Fibroblast of lung (primary cell): ENCODE measurements at regions not wholly inside any gene's neighbourhood (a gene's known extent, or its start where the extent isn't known, plus 50 kb on each side); places are given as distances from the start of the nearest gene placed in this dataset.

Experiments
- DNase-seq, 2 donors: peaks; one replicate each; pipeline versions ENCODE4 v3.0.0 to v3.0.0-alpha.2; 2010; ENCODE audit warnings: low read depth in 2 of 2
- H2AFZ ChIP-seq: 2 replicates; pipeline ENCODE4 v1.5.1; 2012; ENCODE audit warnings: low read length, control low read depth, inconsistent platforms
- H3K27ac ChIP-seq: 2 replicates; pipeline ENCODE4 v1.5.1; 2011; ENCODE audit warnings: low read length, control low read depth; ENCODE audit not compliant: insufficient read depth
- H3K27me3 ChIP-seq: 2 replicates; pipeline ENCODE4 v1.5.1; 2011; ENCODE audit warnings: mild to moderate bottlenecking, low read length; ENCODE audit not compliant: control insufficient read depth, insufficient read depth
- H3K36me3 ChIP-seq: 2 replicates; pipeline ENCODE4 v1.5.1; 2011; ENCODE audit warnings: low read length; ENCODE audit not compliant: control insufficient read depth, insufficient read depth
- H3K4me1 ChIP-seq: 2 replicates; pipeline ENCODE4 v1.5.1; 2011; ENCODE audit warnings: low read length; ENCODE audit not compliant: control insufficient read depth, insufficient read depth; ENCODE audit errors: extremely low read depth
- H3K4me2 ChIP-seq: 2 replicates; pipeline ENCODE4 v1.5.1; 2011; ENCODE audit warnings: low read length, control low read depth; ENCODE audit not compliant: insufficient read depth; ENCODE audit errors: extremely low read depth
- H3K4me3 ChIP-seq, 4 experiments: fragments of 200-600 bp in 1 of 4; sonication (generic) in 1 of 4; replicated peaks in 1 of 4; 2 replicates each; pipeline ENCODE4 v1.5.1; 2011 to 2016; ENCODE audit warnings: low read length in 4 of 4, low read depth in 3 of 4, mild to moderate bottlenecking in 3 of 4, control low read depth in 2 of 4, inconsistent platforms in 1 of 4, mixed read lengths in 1 of 4; ENCODE audit not compliant: insufficient read depth in 1 of 4; ENCODE audit errors: control extremely low read depth in 1 of 4
- H3K79me2 ChIP-seq: 2 replicates; pipeline ENCODE4 v1.5.1; 2012; ENCODE audit warnings: mild to moderate bottlenecking, low read length, inconsistent platforms; ENCODE audit not compliant: control insufficient read depth, insufficient read depth
- H3K9ac ChIP-seq: 2 replicates; pipeline ENCODE4 v1.5.1; 2011; ENCODE audit warnings: mild to moderate bottlenecking, low read length, control low read depth; ENCODE audit not compliant: insufficient read depth
- H3K9me3 ChIP-seq: 2 replicates; pipeline ENCODE4 v1.5.1; 2012; ENCODE audit warnings: low read depth, low read length; ENCODE audit not compliant: control insufficient read depth, insufficient read depth
- H4K20me1 ChIP-seq: 2 replicates; pipeline ENCODE4 v1.5.1; 2011; ENCODE audit warnings: low read length; ENCODE audit not compliant: control insufficient read depth, insufficient read depth; ENCODE audit errors: extremely low read depth
- EZH2 ChIP-seq: IDR thresholded peaks from 2 replicates; pipeline ENCODE4 v1.5.1; 2012; ENCODE audit warnings: low read length, control low read depth, mild to moderate bottlenecking; ENCODE audit errors: missing control alignments
- TF ChIP-seq, protein P1 (sequence below), 2 donors: IDR thresholded peaks in 1 of 2; conservative IDR thresholded peaks in 1 of 2; 1 replicate in 1 of 2; 2 replicates in 1 of 2; pipeline ENCODE4 v1.5.1; 2011 to 2012; ENCODE audit warnings: low read length in 2 of 2, control low read depth in 1 of 2, inconsistent platforms in 1 of 2, low read depth in 1 of 2, mild to moderate bottlenecking in 1 of 2

GRCh38 chr5:75922480-75922879, 160.7 kb upstream of the SV2C start:
- no peaks in the 10 kb centered on the region for H4K20me1 ChIP-seq
- no peak for TF ChIP-seq EZH2
- TF ChIP-seq, protein P1, sequence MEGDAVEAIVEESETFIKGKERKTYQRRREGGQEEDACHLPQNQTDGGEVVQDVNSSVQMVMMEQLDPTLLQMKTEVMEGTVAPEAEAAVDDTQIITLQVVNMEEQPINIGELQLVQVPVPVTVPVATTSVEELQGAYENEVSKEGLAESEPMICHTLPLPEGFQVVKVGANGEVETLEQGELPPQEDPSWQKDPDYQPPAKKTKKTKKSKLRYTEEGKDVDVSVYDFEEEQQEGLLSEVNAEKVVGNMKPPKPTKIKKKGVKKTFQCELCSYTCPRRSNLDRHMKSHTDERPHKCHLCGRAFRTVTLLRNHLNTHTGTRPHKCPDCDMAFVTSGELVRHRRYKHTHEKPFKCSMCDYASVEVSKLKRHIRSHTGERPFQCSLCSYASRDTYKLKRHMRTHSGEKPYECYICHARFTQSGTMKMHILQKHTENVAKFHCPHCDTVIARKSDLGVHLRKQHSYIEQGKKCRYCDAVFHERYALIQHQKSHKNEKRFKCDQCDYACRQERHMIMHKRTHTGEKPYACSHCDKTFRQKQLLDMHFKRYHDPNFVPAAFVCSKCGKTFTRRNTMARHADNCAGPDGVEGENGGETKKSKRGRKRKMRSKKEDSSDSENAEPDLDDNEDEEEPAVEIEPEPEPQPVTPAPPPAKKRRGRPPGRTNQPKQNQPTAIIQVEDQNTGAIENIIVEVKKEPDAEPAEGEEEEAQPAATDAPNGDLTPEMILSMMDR (conservative IDR thresholded peaks at IDR 0.05 in 1 of 2, IDR thresholded peaks at IDR 0.05 in 1 of 2; ENCODE audit: low read depth in 1 of 2, low read length in 2 of 2): no peak
- no peaks in the 10 kb centered on the region for H3K36me3 ChIP-seq
- H3K79me2 ChIP-seq: no peaks in the 10 kb centered on the region
- no peak overlapping the region for H2AFZ ChIP-seq
- no peaks in the 10 kb centered on the region for H3K27me3 ChIP-seq
- no peak overlapping the region for H3K27ac ChIP-seq
- no peaks in the 10 kb centered on the region for H3K9me3 ChIP-seq
- no peak overlapping the region for H3K4me2 ChIP-seq
- H3K4me1 ChIP-seq: no peaks in the 10 kb centered on the region
- H3K9ac ChIP-seq: no peak overlapping the region
- H3K4me3 ChIP-seq: no peak overlapping the region
- no peak for DNase-seq

- no peak for TF ChIP-seq EZH2
- TF ChIP-seq, protein P1 (conservative IDR thresholded peaks at IDR 0.05 in 1 of 2, IDR thresholded peaks at IDR 0.05 in 1 of 2; ENCODE audit: low read depth in 1 of 2, low read length in 2 of 2): no peak
- Histone ChIP-seq H3K9ac (no peak overlapping the region), H3K9me3 (no peaks in the 10 kb centered on the region), H3K79me2 (no peaks in the 10 kb centered on the region), H2AFZ (no peak overlapping the region), H3K4me2 (no peak overlapping the region), H3K27me3 (no peaks in the 10 kb centered on the region), H3K4me1 (no peaks in the 10 kb centered on the region), H3K36me3 (no peaks in the 10 kb centered on the region), H4K20me1 (no peaks in the 10 kb centered on the region), H3K27ac (no peak overlapping the region), H3K4me3 (no peak overlapping the region)
- DNase-seq: no peak
Measured at GRCh38 chr5:75921011-75921410, 162.2 kb upstream of the SV2C start.

- H3K27ac ChIP-seq: no peak overlapping the region
- DNase-seq: no peak
- H4K20me1 ChIP-seq: no peaks in the 10 kb centered on the region
- no peak overlapping the region for H3K4me3 ChIP-seq
- no peak for TF ChIP-seq EZH2
- TF ChIP-seq, protein P1 (conservative IDR thresholded peaks at IDR 0.05 in 1 of 2, IDR thresholded peaks at IDR 0.05 in 1 of 2; ENCODE audit: low read depth in 1 of 2, low read length in 2 of 2): no peak
- no peak overlapping the region for H3K4me2 ChIP-seq
- no peaks in the 10 kb centered on the region for H3K79me2 ChIP-seq
- no peaks in the 10 kb centered on the region for H3K9me3 ChIP-seq
- H3K36me3 ChIP-seq: no peaks in the 10 kb centered on the region
- H3K27me3 ChIP-seq: no peaks in the 10 kb centered on the region
- no peaks in the 10 kb centered on the region for H3K4me1 ChIP-seq
- H2AFZ ChIP-seq: no peak overlapping the region
- no peak overlapping the region for H3K9ac ChIP-seq
Measured at GRCh38 chr5:75916144-75916543, 167.0 kb upstream of the SV2C start.
